ENCODE measurements at regions not wholly inside any gene's neighbourhood (a gene's known extent, or its start where the extent isn't known, plus 50 kb on each side); places are given as distances from the start of the nearest gene placed in this dataset.
"Not testable (repeated sequence)": the region's sequence is repeated elsewhere in the genome, so short reads cannot be mapped to it uniquely, and the experiment has no call there.

GRCh38 chr21:9791453-9791852 is 729.9 kb upstream of the TPTE start:
- H3K27ac ChIP-seq; intact Hi-C loops (cut with DNase I; ENCODE audit: low total_unique reads); DNase-seq (ENCODE audit: low spot score in 2 of 2); H3K4me1 ChIP-seq; H3K27me3 ChIP-seq; H3K36me3 ChIP-seq; H3K4me3 ChIP-seq: not testable (repeated sequence)
- peaks cover 9 to 17% of the 10 kb centered on the region in 2 donors for H3K9me3 ChIP-seq

GRCh38 chr21:9795291-9795690 is 726.1 kb upstream of the TPTE start:
- DNase-seq (ENCODE audit: low spot score in 2 of 2); H3K4me1 ChIP-seq; H3K27me3 ChIP-seq; H3K27ac ChIP-seq; H3K36me3 ChIP-seq; intact Hi-C loops (cut with DNase I; ENCODE audit: low total_unique reads); H3K4me3 ChIP-seq: not testable (repeated sequence)
- peaks cover 9 to 17% of the 10 kb centered on the region in 2 donors for H3K9me3 ChIP-seq

GRCh38 chr21:9796293-9796692 is 725.1 kb upstream of the TPTE start:
- H3K36me3 ChIP-seq; intact Hi-C loops (cut with DNase I; ENCODE audit: low total_unique reads); H3K4me1 ChIP-seq; DNase-seq (ENCODE audit: low spot score in 2 of 2); H3K4me3 ChIP-seq; H3K27ac ChIP-seq; H3K27me3 ChIP-seq: not testable (repeated sequence)
- H3K9me3 ChIP-seq: peaks cover 9 to 17% of the 10 kb centered on the region in 2 donors

- H3K4me3 ChIP-seq; H3K27me3 ChIP-seq; H3K36me3 ChIP-seq; H3K27ac ChIP-seq; H3K9me3 ChIP-seq; H3K4me1 ChIP-seq; DNase-seq (ENCODE audit: low spot score in 2 of 2); intact Hi-C loops (cut with DNase I; ENCODE audit: low total_unique reads): not testable (repeated sequence)
Measured at GRCh38 chr21:9807675-9808074, 713.7 kb upstream of the TPTE start.

GRCh38 chr21:9811223-9812004 is 710.0 kb upstream of the TPTE start:
- H3K9me3 ChIP-seq; H3K4me1 ChIP-seq; DNase-seq (ENCODE audit: low spot score in 2 of 2); H3K27me3 ChIP-seq; intact Hi-C loops (cut with DNase I; ENCODE audit: low total_unique reads); H3K4me3 ChIP-seq; H3K36me3 ChIP-seq; H3K27ac ChIP-seq: not testable (repeated sequence)

- H3K4me1 ChIP-seq, H3K4me3 ChIP-seq, H3K27me3 ChIP-seq: not testable (repeated sequence)
Measured at GRCh38 chr21:9812507-9812906, 708.9 kb upstream of the TPTE start.

GRCh38 chr21:9813894-9814814 is 707.2 kb upstream of the TPTE start:
- H3K4me3 ChIP-seq; H3K4me1 ChIP-seq; H3K9me3 ChIP-seq; H3K27me3 ChIP-seq; H3K27ac ChIP-seq; DNase-seq (ENCODE audit: low spot score in 2 of 2); intact Hi-C loops (cut with DNase I; ENCODE audit: low total_unique reads); H3K36me3 ChIP-seq: not testable (repeated sequence)

More at GRCh38 chr21:9812507-9812906, 708.9 kb upstream of the TPTE start:
- H3K27ac ChIP-seq; H3K9me3 ChIP-seq; H3K36me3 ChIP-seq; intact Hi-C loops (cut with DNase I; ENCODE audit: low total_unique reads); DNase-seq (ENCODE audit: low spot score in 2 of 2): not testable (repeated sequence)

GRCh38 chr21:9815181-9815789 is 706.1 kb upstream of the TPTE start:
- H3K27me3 ChIP-seq; H3K4me3 ChIP-seq; H3K27ac ChIP-seq; DNase-seq (ENCODE audit: low spot score in 2 of 2); H3K4me1 ChIP-seq; H3K9me3 ChIP-seq; intact Hi-C loops (cut with DNase I; ENCODE audit: low total_unique reads); H3K36me3 ChIP-seq: not testable (repeated sequence)

- intact Hi-C loops (cut with DNase I; ENCODE audit: low total_unique reads); H3K4me1 ChIP-seq; H3K27me3 ChIP-seq; H3K36me3 ChIP-seq; H3K9me3 ChIP-seq; H3K27ac ChIP-seq; DNase-seq (ENCODE audit: low spot score in 2 of 2); H3K4me3 ChIP-seq: not testable (repeated sequence)
Measured at GRCh38 chr21:9816734-9817334, 704.5 kb upstream of the TPTE start.

GRCh38 chr21:9817841-9818441 is 703.4 kb upstream of the TPTE start:
- H3K27ac ChIP-seq; H3K27me3 ChIP-seq; H3K4me3 ChIP-seq; H3K4me1 ChIP-seq; intact Hi-C loops (cut with DNase I; ENCODE audit: low total_unique reads); H3K36me3 ChIP-seq; DNase-seq (ENCODE audit: low spot score in 2 of 2); H3K9me3 ChIP-seq: not testable (repeated sequence)

GRCh38 chr21:9819549-9820192 is 701.7 kb upstream of the TPTE start:
- DNase-seq (ENCODE audit: low spot score in 2 of 2); H3K27me3 ChIP-seq; intact Hi-C loops (cut with DNase I; ENCODE audit: low total_unique reads); H3K27ac ChIP-seq; H3K4me3 ChIP-seq; H3K4me1 ChIP-seq; H3K36me3 ChIP-seq; H3K9me3 ChIP-seq: not testable (repeated sequence)

GRCh38 chr21:9820579-9820978 is 700.8 kb upstream of the TPTE start:
- H3K4me3 ChIP-seq; DNase-seq (ENCODE audit: low spot score in 2 of 2): not testable (repeated sequence)

More at GRCh38 chr21:9820579-9820978, 700.8 kb upstream of the TPTE start:
- H3K9me3 ChIP-seq; H3K4me1 ChIP-seq; intact Hi-C loops (cut with DNase I; ENCODE audit: low total_unique reads); H3K36me3 ChIP-seq; H3K27me3 ChIP-seq; H3K27ac ChIP-seq: not testable (repeated sequence)
